Neural progenitor cell (in vitro differentiated cells): ENCODE measurements at regions not wholly inside any gene's neighbourhood (a gene's known extent, or its start where the extent isn't known, plus 50 kb on each side); places are given as distances from the start of the nearest gene placed in this dataset.
"Not testable (repeated sequence)": the region's sequence is repeated elsewhere in the genome, so short reads cannot be mapped to it uniquely, and the experiment has no call there.

Source experiments
- DNase-seq: peaks from one replicate; pipeline ENCODE4 v3.0.0-alpha.2; 2016; ENCODE audit warnings: low spot score
- H2AFZ ChIP-seq: fragments of 200-600 bp; sonication (generic); replicated peaks from 2 replicates; pipeline ENCODE4 v1.6.1; 2016; ENCODE audit warnings: antibody characterized with exemption
- H3F3A ChIP-seq: fragments of 200-600 bp; sonication (generic); 2 replicates; pipeline ENCODE4 v1.6.1; 2016; ENCODE audit warnings: antibody characterized with exemption, low read depth
- H3K27ac ChIP-seq: fragments of 200-600 bp; sonication (generic); 2 replicates; pipeline ENCODE4 v1.5.1; 2016; ENCODE audit warnings: mild to moderate bottlenecking
- H3K27me3 ChIP-seq: fragments of 200-600 bp; sonication (generic); 2 replicates; pipeline ENCODE4 v1.6.1; 2016; ENCODE audit warnings: mild to moderate bottlenecking, moderate library complexity
- H3K36me3 ChIP-seq: fragments of 200-600 bp; sonication (generic); 2 replicates; pipeline ENCODE4 v1.5.1; 2016
- H3K4me1 ChIP-seq: fragments of 200-600 bp; sonication (generic); 2 replicates; pipeline ENCODE4 v1.6.1; 2016; ENCODE audit warnings: mixed run types
- H3K4me2 ChIP-seq: fragments of 200-600 bp; sonication (generic); 2 replicates; pipeline ENCODE4 v1.6.1; 2016
- H3K4me3 ChIP-seq: fragments of 200-600 bp; sonication (generic); 2 replicates; pipeline ENCODE4 v1.5.1; 2016
- H3K79me2 ChIP-seq: fragments of 200-600 bp; sonication (generic); 2 replicates; pipeline ENCODE4 v1.6.1; 2016; ENCODE audit warnings: low read depth
- H3K9ac ChIP-seq: fragments of 200-600 bp; sonication (generic); 2 replicates; pipeline ENCODE4 v1.6.1; 2016
- H3K9me3 ChIP-seq: fragments of 200-600 bp; sonication (generic); 2 replicates; pipeline ENCODE4 v1.5.1; 2016; ENCODE audit warnings: low read depth
- H4K20me1 ChIP-seq: fragments of 200-600 bp; sonication (generic); 2 replicates; pipeline ENCODE4 v1.6.1; 2016; ENCODE audit warnings: low read depth
- H3K27ac Mint-ChIP-seq: 3 replicates; pipeline ENCODE4 v1.8.0; 2021; ENCODE audit warnings: mixed read lengths
- H3K27me3 Mint-ChIP-seq: 2 replicates; pipeline ENCODE4 v1.8.0; 2022; ENCODE audit warnings: low read depth, mild to moderate bottlenecking, inconsistent platforms, moderate library complexity, mixed read lengths; ENCODE audit not compliant: insufficient read depth
- H3K36me3 Mint-ChIP-seq: 3 replicates; pipeline ENCODE4 v1.8.0; 2021; ENCODE audit warnings: mixed read lengths
- H3K4me1 Mint-ChIP-seq: 3 replicates; pipeline ENCODE4 v1.8.0; 2021; ENCODE audit warnings: mixed read lengths
- H3K4me3 Mint-ChIP-seq: 3 replicates; pipeline ENCODE4 v1.8.0; 2021; ENCODE audit warnings: mild to moderate bottlenecking, moderate library complexity, mixed read lengths
- H3K9me3 Mint-ChIP-seq: 3 replicates; pipeline ENCODE4 v1.8.0; 2020; ENCODE audit warnings: mixed read lengths

GRCh38 chr16:21383682-21384081, 105.6 kb upstream of the CRYM start:
- DNase-seq, H3K9ac ChIP-seq, H3K36me3 Mint-ChIP-seq, H3K4me3 Mint-ChIP-seq, H2AFZ ChIP-seq, H3K27ac ChIP-seq, H3K4me1 Mint-ChIP-seq, H4K20me1 ChIP-seq, H3K9me3 Mint-ChIP-seq, H3F3A ChIP-seq, H3K27me3 ChIP-seq, H3K79me2 ChIP-seq, H3K27ac Mint-ChIP-seq, H3K9me3 ChIP-seq, H3K27me3 Mint-ChIP-seq, H3K4me1 ChIP-seq, H3K4me3 ChIP-seq, H3K4me2 ChIP-seq, H3K36me3 ChIP-seq: not testable (repeated sequence)

GRCh38 chr16:21379645-21380044, 101.6 kb upstream of the CRYM start:
- H3K4me1 Mint-ChIP-seq, H4K20me1 ChIP-seq, H3K27ac Mint-ChIP-seq, H3K9me3 ChIP-seq, H3K27me3 Mint-ChIP-seq, H3K4me3 Mint-ChIP-seq, H3K27ac ChIP-seq, H3F3A ChIP-seq, H3K9ac ChIP-seq, H3K36me3 Mint-ChIP-seq, H3K36me3 ChIP-seq, H3K79me2 ChIP-seq, H2AFZ ChIP-seq, H3K4me3 ChIP-seq, DNase-seq, H3K27me3 ChIP-seq, H3K4me1 ChIP-seq, H3K4me2 ChIP-seq, H3K9me3 Mint-ChIP-seq: not testable (repeated sequence)

GRCh38 chr16:21376196-21376899, 98.3 kb upstream of the CRYM start:
- H3F3A ChIP-seq, H3K27me3 ChIP-seq, H3K36me3 Mint-ChIP-seq, H3K9ac ChIP-seq, H3K27ac ChIP-seq, H3K4me3 ChIP-seq, H3K79me2 ChIP-seq, H3K36me3 ChIP-seq, H3K27ac Mint-ChIP-seq, H3K27me3 Mint-ChIP-seq, H3K9me3 ChIP-seq, H3K9me3 Mint-ChIP-seq, H3K4me1 ChIP-seq, H3K4me2 ChIP-seq, H2AFZ ChIP-seq, H3K4me3 Mint-ChIP-seq, H4K20me1 ChIP-seq, DNase-seq: not testable (repeated sequence)
- peaks cover 13% of the 10 kb centered on the region for H3K4me1 Mint-ChIP-seq

- not testable (repeated sequence) for H3K27ac Mint-ChIP-seq, H2AFZ ChIP-seq, H3K4me1 ChIP-seq, H3K9ac ChIP-seq, H3K4me2 ChIP-seq, H3K4me3 ChIP-seq, DNase-seq, H4K20me1 ChIP-seq, H3K27me3 Mint-ChIP-seq, H3K9me3 ChIP-seq, H3K36me3 Mint-ChIP-seq, H3K36me3 ChIP-seq, H3K27me3 ChIP-seq, H3K27ac ChIP-seq, H3K79me2 ChIP-seq, H3K9me3 Mint-ChIP-seq, H3K4me3 Mint-ChIP-seq, H3F3A ChIP-seq
- H3K4me1 Mint-ChIP-seq = peaks cover 13% of the 10 kb centered on the region
Measured at GRCh38 chr16:21375334-21375733, 97.2 kb upstream of the CRYM start.

- not testable (repeated sequence) for H3K4me1 ChIP-seq, H3K36me3 ChIP-seq, H3K27me3 Mint-ChIP-seq, H3K9me3 Mint-ChIP-seq, H3K36me3 Mint-ChIP-seq, H2AFZ ChIP-seq, DNase-seq, H4K20me1 ChIP-seq, H3K4me2 ChIP-seq, H3K79me2 ChIP-seq, H3K27ac Mint-ChIP-seq, H3K9me3 ChIP-seq, H3K9ac ChIP-seq, H3K4me3 Mint-ChIP-seq, H3K27me3 ChIP-seq, H3K27ac ChIP-seq, H3K4me3 ChIP-seq
- peaks cover 18% of the 10 kb centered on the region for H3F3A ChIP-seq
- peaks cover 15% of the 10 kb centered on the region for H3K4me1 Mint-ChIP-seq
Measured at GRCh38 chr16:21373454-21373853, 95.4 kb upstream of the CRYM start.

- H3K9me3 Mint-ChIP-seq, H3K27ac ChIP-seq, H3K27ac Mint-ChIP-seq: not testable (repeated sequence)
Measured at GRCh38 chr16:21372862-21373261, 94.8 kb upstream of the CRYM start.

More at GRCh38 chr16:21372862-21373261, 94.8 kb upstream of the CRYM start:
- not testable (repeated sequence) for H2AFZ ChIP-seq, H3K27me3 ChIP-seq, H3K27me3 Mint-ChIP-seq, H3K4me1 ChIP-seq, H4K20me1 ChIP-seq, DNase-seq, H3K36me3 ChIP-seq, H3K9me3 ChIP-seq, H3K36me3 Mint-ChIP-seq, H3K4me3 Mint-ChIP-seq, H3K79me2 ChIP-seq, H3K4me3 ChIP-seq, H3K9ac ChIP-seq
- Histone ChIP-seq H3K4me2 (peak overlapping the region; percentile 15), H3F3A (peaks cover 18% of the 10 kb centered on the region)
- H3K4me1 Mint-ChIP-seq = peaks cover 15% of the 10 kb centered on the region
